WTC11 (cell line): ENCODE measurements at regions not wholly inside any gene's neighbourhood (a gene's known extent, or its start where the extent isn't known, plus 50 kb on each side); places are given as distances from the start of the nearest gene placed in this dataset.
"Not testable (repeated sequence)": the region's sequence is repeated elsewhere in the genome, so short reads cannot be mapped to it uniquely, and the experiment has no call there.

Source experiments
- ATAC-seq: fragments of 200-7000 bp; cut with Tn5 transposase; 2 replicates; pipeline ENCODE4 v1.10.0; 2021; ENCODE audit warnings: mild to moderate bottlenecking, moderate library complexity
- CTCF ChIA-PET: fragments of 300-600 bp; sonication (Branson Sonifier 250); formaldehyde crosslinking; loops from one replicate; lab custom pipeline; 2021; ENCODE audit warnings: antibody characterized with exemption; lab: Charles Lee
- POLR2A ChIA-PET: fragments of 350-600 bp; sonication (Branson Sonifier 250); formaldehyde crosslinking; loops from one replicate; lab custom pipeline; 2021; ENCODE audit warnings: antibody characterized with exemption; lab: Charles Lee
- DNase-seq: peaks from one replicate; pipeline ENCODE4 v3.0.0; 2021; ENCODE audit warnings: low spot score
- H3K27ac Mint-ChIP-seq: 2 replicates; pipeline ENCODE4 v1.8.0; 2021; ENCODE audit warnings: mixed read lengths
- H3K27me3 Mint-ChIP-seq: 2 replicates; pipeline ENCODE4 v1.8.0; 2021; ENCODE audit warnings: low read depth, mild to moderate bottlenecking, moderate library complexity, mixed read lengths
- H3K36me3 Mint-ChIP-seq: 2 replicates; pipeline ENCODE4 v1.8.0; 2021; ENCODE audit warnings: mixed read lengths
- H3K4me1 Mint-ChIP-seq: 2 replicates; pipeline ENCODE4 v1.8.0; 2022; ENCODE audit warnings: mixed read lengths
- H3K4me3 Mint-ChIP-seq: 2 replicates; pipeline ENCODE4 v1.8.0; 2021; ENCODE audit warnings: mild to moderate bottlenecking, moderate library complexity, mixed read lengths
- H3K9me3 Mint-ChIP-seq: 2 replicates; pipeline ENCODE4 v1.8.0; 2021; ENCODE audit warnings: mixed read lengths
- FOXK1 ChIP-seq: sonication (generic); formaldehyde crosslinking; IDR thresholded peaks from 2 replicates; pipeline ENCODE4 v1.8.0; 2022; ENCODE audit warnings: mild to moderate bottlenecking, moderate library complexity, missing genetic modification reagents
- FOXP1 ChIP-seq: sonication (generic); formaldehyde crosslinking; IDR thresholded peaks from 2 replicates; pipeline ENCODE4 v1.8.0; 2022; ENCODE audit warnings: missing genetic modification reagents, mild to moderate bottlenecking, moderate library complexity, borderline replicate concordance
- MXD4 ChIP-seq: fragments of 250-450 bp; sonication (Bioruptor Pico); IDR thresholded peaks from 2 replicates; pipeline ENCODE4 v1.8.0; 2021; ENCODE audit warnings: mild to moderate bottlenecking, moderate library complexity, borderline replicate concordance
- NFATC4 ChIP-seq: fragments of 250-450 bp; sonication (Bioruptor Pico); IDR thresholded peaks from 2 replicates; pipeline ENCODE4 v1.9.0; 2021; ENCODE audit warnings: mild to moderate bottlenecking
- NR2C2 ChIP-seq: sonication (generic); formaldehyde crosslinking; IDR thresholded peaks from 2 replicates; pipeline ENCODE4 v1.8.0; 2022; ENCODE audit warnings: mild to moderate bottlenecking, missing genetic modification reagents
- PRRX2 ChIP-seq: fragments of 250-450 bp; sonication (Bioruptor Pico); IDR thresholded peaks from 2 replicates; pipeline ENCODE4 v1.8.0; 2021; ENCODE audit warnings: mild to moderate bottlenecking
- SOX15 ChIP-seq: fragments of 250-450 bp; sonication (Bioruptor Pico); IDR thresholded peaks from 2 replicates; pipeline ENCODE4 v1.9.0; 2021; ENCODE audit warnings: mild to moderate bottlenecking
- TEAD4 ChIP-seq: sonication (generic); formaldehyde crosslinking; IDR thresholded peaks from 2 replicates; pipeline ENCODE4 v1.8.0; 2022; ENCODE audit warnings: mild to moderate bottlenecking, missing genetic modification reagents
- ZNF138 ChIP-seq: sonication (generic); formaldehyde crosslinking; conservative IDR thresholded peaks from 2 replicates; pipeline ENCODE4 v1.8.1; 2022; ENCODE audit warnings: mild to moderate bottlenecking, moderate library complexity, missing genetic modification reagents
- ZNF396 ChIP-seq: fragments of 250-450 bp; sonication (Bioruptor Pico); IDR thresholded peaks from 2 replicates; pipeline ENCODE4 v1.8.0; 2021; ENCODE audit warnings: mild to moderate bottlenecking, moderate library complexity, borderline replicate concordance
- TF ChIP-seq, protein P1 (sequence below): sonication (generic); formaldehyde crosslinking; IDR thresholded peaks from 2 replicates; pipeline ENCODE4 v1.8.1; 2023; ENCODE audit warnings: mild to moderate bottlenecking, missing genetic modification reagents, moderate library complexity
- TF ChIP-seq, protein P2 (sequence below): sonication (generic); formaldehyde crosslinking; IDR thresholded peaks from 2 replicates; pipeline ENCODE4 v1.8.0; 2022; ENCODE audit warnings: missing genetic modification reagents
- TF ChIP-seq, protein P3 (sequence below): sonication (generic); formaldehyde crosslinking; IDR thresholded peaks from 2 replicates; pipeline ENCODE4 v1.8.1; 2023; ENCODE audit warnings: mild to moderate bottlenecking, missing genetic modification reagents
- TF ChIP-seq, protein P4 (sequence below): sonication (generic); formaldehyde crosslinking; IDR thresholded peaks from 2 replicates; pipeline ENCODE4 v1.8.1; 2022; ENCODE audit warnings: mild to moderate bottlenecking, moderate library complexity, missing genetic modification reagents

DNA sequence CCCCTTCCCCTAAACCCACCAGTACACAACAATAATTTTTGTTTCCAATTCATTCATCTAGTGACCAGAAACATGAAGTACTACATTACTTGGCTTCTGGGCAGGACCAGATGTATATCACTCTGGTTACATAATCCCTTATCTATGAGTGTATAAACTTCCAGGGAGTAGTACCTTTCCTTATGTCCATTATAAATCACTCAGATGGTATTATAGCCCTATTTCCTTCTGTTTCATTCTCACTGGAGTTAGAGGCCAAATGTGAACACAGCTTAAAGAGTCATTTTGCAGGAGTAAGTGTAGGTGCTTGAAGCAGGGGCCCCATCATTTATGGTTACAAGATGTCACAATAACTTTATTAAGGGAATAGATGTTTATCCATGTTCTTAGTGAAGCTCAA, 894.4 kb upstream of the NXPH2 start:
- peaks cover 16% of the 10 kb centered on the region for H3K9me3 Mint-ChIP-seq
- H3K27me3 Mint-ChIP-seq: no peaks in the 10 kb centered on the region
- H3K4me3 Mint-ChIP-seq: no peak overlapping the region
- ATAC-seq (no peak), DNase-seq (no peak)
- no peak for TF ChIP-seq NR2C2 (CRISPR knock-in tag)
- TF ChIP-seq FOXP1 (CRISPR knock-in tag): no peak
- no peak for TF ChIP-seq ZNF396 (CRISPR knock-in tag)
- no peak for TF ChIP-seq PRRX2
- no peak for TF ChIP-seq SOX15
- no peak for TF ChIP-seq FOXK1 (CRISPR knock-in tag)
- no peak for TF ChIP-seq NFATC4
- TF ChIP-seq TEAD4: no peak
- no peak for TF ChIP-seq ZNF138
- TF ChIP-seq, protein P1, sequence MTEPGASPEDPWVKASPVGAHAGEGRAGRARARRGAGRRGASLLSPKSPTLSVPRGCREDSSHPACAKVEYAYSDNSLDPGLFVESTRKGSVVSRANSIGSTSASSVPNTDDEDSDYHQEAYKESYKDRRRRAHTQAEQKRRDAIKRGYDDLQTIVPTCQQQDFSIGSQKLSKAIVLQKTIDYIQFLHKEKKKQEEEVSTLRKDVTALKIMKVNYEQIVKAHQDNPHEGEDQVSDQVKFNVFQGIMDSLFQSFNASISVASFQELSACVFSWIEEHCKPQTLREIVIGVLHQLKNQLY: no peak
- TF ChIP-seq, protein P2, sequence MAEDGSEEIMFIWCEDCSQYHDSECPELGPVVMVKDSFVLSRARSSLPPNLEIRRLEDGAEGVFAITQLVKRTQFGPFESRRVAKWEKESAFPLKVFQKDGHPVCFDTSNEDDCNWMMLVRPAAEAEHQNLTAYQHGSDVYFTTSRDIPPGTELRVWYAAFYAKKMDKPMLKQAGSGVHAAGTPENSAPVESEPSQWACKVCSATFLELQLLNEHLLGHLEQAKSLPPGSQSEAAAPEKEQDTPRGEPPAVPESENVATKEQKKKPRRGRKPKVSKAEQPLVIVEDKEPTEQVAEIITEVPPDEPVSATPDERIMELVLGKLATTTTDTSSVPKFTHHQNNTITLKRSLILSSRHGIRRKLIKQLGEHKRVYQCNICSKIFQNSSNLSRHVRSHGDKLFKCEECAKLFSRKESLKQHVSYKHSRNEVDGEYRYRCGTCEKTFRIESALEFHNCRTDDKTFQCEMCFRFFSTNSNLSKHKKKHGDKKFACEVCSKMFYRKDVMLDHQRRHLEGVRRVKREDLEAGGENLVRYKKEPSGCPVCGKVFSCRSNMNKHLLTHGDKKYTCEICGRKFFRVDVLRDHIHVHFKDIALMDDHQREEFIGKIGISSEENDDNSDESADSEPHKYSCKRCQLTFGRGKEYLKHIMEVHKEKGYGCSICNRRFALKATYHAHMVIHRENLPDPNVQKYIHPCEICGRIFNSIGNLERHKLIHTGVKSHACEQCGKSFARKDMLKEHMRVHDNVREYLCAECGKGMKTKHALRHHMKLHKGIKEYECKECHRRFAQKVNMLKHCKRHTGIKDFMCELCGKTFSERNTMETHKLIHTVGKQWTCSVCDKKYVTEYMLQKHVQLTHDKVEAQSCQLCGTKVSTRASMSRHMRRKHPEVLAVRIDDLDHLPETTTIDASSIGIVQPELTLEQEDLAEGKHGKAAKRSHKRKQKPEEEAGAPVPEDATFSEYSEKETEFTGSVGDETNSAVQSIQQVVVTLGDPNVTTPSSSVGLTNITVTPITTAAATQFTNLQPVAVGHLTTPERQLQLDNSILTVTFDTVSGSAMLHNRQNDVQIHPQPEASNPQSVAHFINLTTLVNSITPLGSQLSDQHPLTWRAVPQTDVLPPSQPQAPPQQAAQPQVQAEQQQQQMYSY: no peak
- peaks cover 7% of the 10 kb centered on the region for H3K4me1 Mint-ChIP-seq
- POLR2A ChIA-PET: no interaction called here
- H3K36me3 Mint-ChIP-seq: peaks cover 11% of the 10 kb centered on the region
- H3K27ac Mint-ChIP-seq: no peak overlapping the region
- CTCF ChIA-PET: no interaction called here

DNA sequence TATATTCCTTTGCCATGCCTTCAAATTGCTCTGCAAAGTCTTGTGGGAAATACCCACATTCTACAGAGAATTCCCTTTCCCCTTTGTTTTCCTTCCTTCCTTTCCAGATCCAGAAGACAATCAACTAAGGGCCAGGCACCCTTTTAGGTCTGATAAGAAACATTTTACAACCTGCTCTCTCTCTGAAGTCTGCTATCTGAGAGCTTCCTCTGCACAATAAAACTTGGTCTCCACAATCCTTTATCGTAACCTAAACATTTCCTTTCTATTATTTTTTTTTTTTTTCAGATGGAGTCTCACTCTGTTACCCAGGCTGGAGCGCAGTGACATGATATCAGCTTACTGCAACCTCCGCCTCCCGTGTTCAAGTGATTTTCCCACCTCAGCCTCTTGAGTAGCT, 893.3 kb upstream of the NXPH2 start:
- DNase-seq, H3K4me1 Mint-ChIP-seq, ATAC-seq, H3K4me3 Mint-ChIP-seq, H3K27me3 Mint-ChIP-seq, CTCF ChIA-PET, H3K27ac Mint-ChIP-seq, POLR2A ChIA-PET: not testable (repeated sequence)
- H3K9me3 Mint-ChIP-seq: peaks cover 15% of the 10 kb centered on the region
- H3K36me3 Mint-ChIP-seq: peaks cover 11% of the 10 kb centered on the region

DNA sequence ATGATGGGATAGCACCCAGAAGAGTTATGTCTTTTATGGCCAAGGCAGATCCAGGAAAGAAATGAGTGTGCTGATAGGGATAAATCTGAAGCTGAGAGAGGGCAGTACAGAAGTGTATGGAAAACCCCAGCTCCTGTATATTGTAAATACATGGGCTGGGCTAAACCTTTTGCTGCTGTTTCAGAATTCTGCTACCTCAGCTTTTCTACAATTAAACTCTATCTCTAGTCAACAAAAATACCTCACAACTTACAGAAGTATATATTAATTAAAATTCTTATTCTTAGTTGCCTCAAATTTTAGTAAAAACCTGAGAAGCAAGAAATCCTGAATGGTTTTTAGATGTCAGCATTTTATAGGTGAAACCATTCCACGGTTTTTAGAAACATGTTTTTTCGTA, 889.5 kb upstream of the NXPH2 start:
- CTCF ChIA-PET: no interaction called here
- H3K4me3 Mint-ChIP-seq: no peak overlapping the region

DNA sequence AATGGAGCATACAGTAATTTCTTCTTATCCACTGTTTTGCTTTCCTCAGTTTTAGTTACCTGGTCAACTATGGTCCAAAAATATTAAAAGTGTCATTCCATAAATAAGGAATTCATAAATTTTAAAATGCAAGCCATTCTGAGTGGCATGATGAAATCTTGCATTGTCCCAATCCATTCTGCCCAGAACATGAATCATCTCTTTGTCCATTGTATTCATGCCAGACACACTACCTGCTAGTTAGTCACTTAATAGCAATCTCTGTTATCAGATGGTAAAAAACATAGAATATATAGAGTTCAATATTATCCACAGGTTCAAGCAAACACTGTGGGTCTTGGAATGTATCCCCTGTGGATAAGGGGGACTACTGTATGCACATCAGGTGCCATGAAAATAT, 872.2 kb upstream of the NXPH2 start:
- no peak overlapping the region for H3K27ac Mint-ChIP-seq
- H3K9me3 Mint-ChIP-seq: peaks cover 37% of the 10 kb centered on the region
- no peak for TF ChIP-seq FOXP1 (CRISPR knock-in tag)
- TF ChIP-seq MXD4 (CRISPR knock-in tag): no peak
- no peak for TF ChIP-seq NR2C2 (CRISPR knock-in tag)
- TF ChIP-seq TEAD4: no peak
- TF ChIP-seq, protein P3, sequence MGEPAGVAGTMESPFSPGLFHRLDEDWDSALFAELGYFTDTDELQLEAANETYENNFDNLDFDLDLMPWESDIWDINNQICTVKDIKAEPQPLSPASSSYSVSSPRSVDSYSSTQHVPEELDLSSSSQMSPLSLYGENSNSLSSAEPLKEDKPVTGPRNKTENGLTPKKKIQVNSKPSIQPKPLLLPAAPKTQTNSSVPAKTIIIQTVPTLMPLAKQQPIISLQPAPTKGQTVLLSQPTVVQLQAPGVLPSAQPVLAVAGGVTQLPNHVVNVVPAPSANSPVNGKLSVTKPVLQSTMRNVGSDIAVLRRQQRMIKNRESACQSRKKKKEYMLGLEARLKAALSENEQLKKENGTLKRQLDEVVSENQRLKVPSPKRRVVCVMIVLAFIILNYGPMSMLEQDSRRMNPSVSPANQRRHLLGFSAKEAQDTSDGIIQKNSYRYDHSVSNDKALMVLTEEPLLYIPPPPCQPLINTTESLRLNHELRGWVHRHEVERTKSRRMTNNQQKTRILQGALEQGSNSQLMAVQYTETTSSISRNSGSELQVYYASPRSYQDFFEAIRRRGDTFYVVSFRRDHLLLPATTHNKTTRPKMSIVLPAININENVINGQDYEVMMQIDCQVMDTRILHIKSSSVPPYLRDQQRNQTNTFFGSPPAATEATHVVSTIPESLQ: no peak
- H3K36me3 Mint-ChIP-seq: peaks cover 23% of the 10 kb centered on the region
- no peaks in the 10 kb centered on the region for H3K27me3 Mint-ChIP-seq
- DNase-seq: no peak
- no peak for ATAC-seq
- H3K4me3 Mint-ChIP-seq: no peak overlapping the region
- ChIA-PET CTCF (no interaction called here), POLR2A (no interaction called here)
- no peaks in the 10 kb centered on the region for H3K4me1 Mint-ChIP-seq

More for the DNA sequence above, 889.5 kb upstream of the NXPH2 start:
- no peaks in the 10 kb centered on the region for H3K27me3 Mint-ChIP-seq
- H3K4me1 Mint-ChIP-seq: peaks cover 7% of the 10 kb centered on the region
- TF ChIP-seq, protein P4, sequence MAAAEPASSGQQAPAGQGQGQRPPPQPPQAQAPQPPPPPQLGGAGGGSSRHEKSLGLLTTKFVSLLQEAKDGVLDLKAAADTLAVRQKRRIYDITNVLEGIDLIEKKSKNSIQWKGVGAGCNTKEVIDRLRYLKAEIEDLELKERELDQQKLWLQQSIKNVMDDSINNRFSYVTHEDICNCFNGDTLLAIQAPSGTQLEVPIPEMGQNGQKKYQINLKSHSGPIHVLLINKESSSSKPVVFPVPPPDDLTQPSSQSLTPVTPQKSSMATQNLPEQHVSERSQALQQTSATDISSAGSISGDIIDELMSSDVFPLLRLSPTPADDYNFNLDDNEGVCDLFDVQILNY (CRISPR knock-in tag): no peak
- POLR2A ChIA-PET: no interaction called here
- no peak for ATAC-seq
- H3K36me3 Mint-ChIP-seq: peaks cover 11% of the 10 kb centered on the region
- no peak overlapping the region for H3K27ac Mint-ChIP-seq
- DNase-seq: no peak
- peaks cover 18% of the 10 kb centered on the region for H3K9me3 Mint-ChIP-seq
